ENCODE measurements at regions not wholly inside any gene's neighbourhood (a gene's known extent, or its start where the extent isn't known, plus 50 kb on each side); places are given as distances from the start of the nearest gene placed in this dataset.

- TF ChIP-seq ZFX (IDR thresholded peaks at IDR 0.05) (no peak), CTCF (conservative IDR thresholded peaks at IDR 0.05) (no peak)
- no peak overlapping the region for H3K27ac ChIP-seq
These were observed 491.7 kb upstream of the MEIS1 start for GRCh38 chr2:65943099-65943786.

- H3K27ac ChIP-seq = no peak overlapping the region
- TF ChIP-seq CTCF (conservative IDR thresholded peaks at IDR 0.05) (no peak), ZFX (IDR thresholded peaks at IDR 0.05) (no peak)
These were observed 494.1 kb upstream of the MEIS1 start for GRCh38 chr2:65940856-65941255.

GRCh38 chr2:65939687-65940086 is 495.2 kb upstream of the MEIS1 start:
- no peak overlapping the region for H3K27ac ChIP-seq
- no peak for TF ChIP-seq CTCF (conservative IDR thresholded peaks at IDR 0.05)
- TF ChIP-seq ZFX (IDR thresholded peaks at IDR 0.05) = no peak

- TF ChIP-seq CTCF (conservative IDR thresholded peaks at IDR 0.05) (no peak), ZFX (IDR thresholded peaks at IDR 0.05) (no peak)
- H3K27ac ChIP-seq = no peak overlapping the region
These were observed 497.4 kb upstream of the MEIS1 start for GRCh38 chr2:65937379-65938160.

- H3K27ac ChIP-seq = no peak overlapping the region
- TF ChIP-seq CTCF (conservative IDR thresholded peaks at IDR 0.05) (no peak), ZFX (IDR thresholded peaks at IDR 0.05) (no peak)
These were observed 499.8 kb upstream of the MEIS1 start for GRCh38 chr2:65934992-65935629.

GRCh38 chr2:65932571-65932970 is 500.2 kb upstream of the SPRED2 start:
- TF ChIP-seq CTCF (conservative IDR thresholded peaks at IDR 0.05) = no peak
- TF ChIP-seq ZFX (IDR thresholded peaks at IDR 0.05) = no peak
- H3K27ac ChIP-seq = no peak overlapping the region

GRCh38 chr2:65931056-65931455 is 498.7 kb upstream of the SPRED2 start:
- no peak for TF ChIP-seq CTCF (conservative IDR thresholded peaks at IDR 0.05)
- TF ChIP-seq ZFX (IDR thresholded peaks at IDR 0.05) = no peak
- no peak overlapping the region for H3K27ac ChIP-seq

Measured in C4-2B (cell line).